SK-N-SH (cell line): ENCODE measurements at regions not wholly inside any gene's neighbourhood (a gene's known extent, or its start where the extent isn't known, plus 50 kb on each side); places are given as distances from the start of the nearest gene placed in this dataset.

ENCODE experiments used
- CTCF ChIA-PET: fragments of 300-600, 350-600 bp; formaldehyde crosslinking; extraction: SDS; loops from one replicate; lab custom pipeline; 2021; lab: Yijun Ruan, JAX
- POLR2A ChIA-PET: fragments of 350-600 bp; sonication (Branson Sonifier 250); formaldehyde crosslinking; extraction: SDS; loops from one replicate; lab custom pipeline; 2020; ENCODE audit warnings: antibody characterized with exemption, inconsistent platforms; lab: Yijun Ruan, JAX
- DNase-seq: peaks from one replicate; pipeline ENCODE4 v3.0.0; 2012
- H2AFZ ChIP-seq: fragments of 200-600 bp; sonication (generic); 2 replicates; pipeline ENCODE4 v1.8.1; 2016; ENCODE audit warnings: antibody characterized with exemption, mild to moderate bottlenecking, low read depth
- H3F3A ChIP-seq: fragments of 200-600 bp; sonication (generic); replicated peaks from 2 replicates; pipeline ENCODE3; 2016; ENCODE audit warnings: antibody characterized with exemption, mild to moderate bottlenecking; ENCODE audit not compliant: insufficient read depth
- H3K27ac ChIP-seq, 2 experiments: fragments of 200-500 bp in 1 of 2; fragments of 200-600 bp in 1 of 2; sonication (Bioruptor generic) in 1 of 2; sonication (generic), shearing (Covaris generic) in 1 of 2; 2 replicates each; pipeline versions ENCODE4 v1.5.1 to v1.6.1; 2014 to 2016; ENCODE audit warnings: low read depth in 2 of 2, inconsistent platforms in 1 of 2, low read length in 1 of 2, mild to moderate bottlenecking in 1 of 2, mixed read lengths in 1 of 2
- H3K27me3 ChIP-seq: fragments of 200-600 bp; sonication (generic), shearing (Covaris generic); 2 replicates; pipeline ENCODE4 v1.6.1; 2016; ENCODE audit warnings: mixed run types; ENCODE audit not compliant: insufficient read depth
- H3K36me3 ChIP-seq, 2 experiments: fragments of 200-500 bp in 1 of 2; fragments of 200-600 bp in 1 of 2; sonication (Bioruptor generic) in 1 of 2; sonication (generic) in 1 of 2; replicated peaks in 1 of 2; 2 replicates each; pipeline versions ENCODE3 to v1.5.1; 2014 to 2016; ENCODE audit warnings: low read length in 1 of 2, mild to moderate bottlenecking in 1 of 2; ENCODE audit not compliant: insufficient read depth in 2 of 2, control insufficient read depth in 1 of 2
- H3K4me1 ChIP-seq, 2 experiments: fragments of 200-500 bp in 1 of 2; fragments of 200-600 bp in 1 of 2; sonication (Bioruptor generic) in 1 of 2; sonication (generic), shearing (Covaris generic) in 1 of 2; 2 replicates each; pipeline versions ENCODE4 v1.5.1 to v1.6.1; 2014 to 2016; ENCODE audit warnings: low read depth in 1 of 2, low read length in 1 of 2, mixed run types in 1 of 2; ENCODE audit not compliant: insufficient read depth in 2 of 2, control insufficient read depth in 1 of 2
- H3K4me2 ChIP-seq: fragments of 200-600 bp; sonication (generic), shearing (Covaris generic); 2 replicates; pipeline ENCODE4 v1.6.1; 2017; ENCODE audit warnings: mixed run types
- H3K4me3 ChIP-seq, 2 experiments: fragments of 200-500 bp in 1 of 2; fragments of 200-600 bp in 1 of 2; sonication (Bioruptor generic) in 1 of 2; sonication (generic), shearing (Covaris generic) in 1 of 2; 2 replicates each; pipeline versions ENCODE4 v1.5.1 to v1.8.1; 2014 to 2016; ENCODE audit warnings: low read depth in 2 of 2, inconsistent platforms in 1 of 2, low read length in 1 of 2, mild to moderate bottlenecking in 1 of 2, mixed read lengths in 1 of 2, moderate library complexity in 1 of 2
- H3K79me2 ChIP-seq: fragments of 200-600 bp; sonication (generic); 2 replicates; pipeline ENCODE4 v1.8.1; 2017; ENCODE audit warnings: mild to moderate bottlenecking; ENCODE audit not compliant: insufficient read depth
- H3K9ac ChIP-seq: fragments of 200-600 bp; sonication (generic); 2 replicates; pipeline ENCODE4 v1.6.1; 2017; ENCODE audit warnings: mixed run types
- H3K9me2 ChIP-seq: fragments of 200-600 bp; sonication (generic); 2 replicates; pipeline ENCODE4 v1.6.1; 2017; ENCODE audit warnings: mixed run types
- H3K9me3 ChIP-seq: fragments of 200-600 bp; sonication (generic); 2 replicates; pipeline ENCODE4 v1.6.1; 2017; ENCODE audit warnings: mixed run types, mild to moderate bottlenecking, moderate library complexity
- H4K20me1 ChIP-seq: fragments of 200-600 bp; sonication (generic); 2 replicates; pipeline ENCODE4 v1.6.1; 2017; ENCODE audit warnings: mild to moderate bottlenecking, mixed run types; ENCODE audit not compliant: insufficient read depth
- CHD2 ChIP-seq: fragments of 150-350 bp; IDR thresholded peaks from 2 replicates; pipeline ENCODE4 v1.6.1; 2018; ENCODE audit warnings: low read length; ENCODE audit not compliant: partially characterized antibody
- FOSL2 ChIP-seq: IDR thresholded peaks from 2 replicates; pipeline ENCODE4 v1.4.0; 2012; ENCODE audit warnings: low read depth, mild to moderate bottlenecking, moderate library complexity, borderline replicate concordance
- FOXJ3 ChIP-seq: sonication (generic); formaldehyde crosslinking; IDR thresholded peaks from 2 replicates; pipeline ENCODE4 v1.5.1; 2020; ENCODE audit warnings: mild to moderate bottlenecking, missing genetic modification reagents
- FOXM1 ChIP-seq: IDR thresholded peaks from 2 replicates; pipeline ENCODE4 v1.4.0; 2012; ENCODE audit warnings: low read depth, mild to moderate bottlenecking
- GABPA ChIP-seq: IDR thresholded peaks from 2 replicates; pipeline ENCODE4 v1.4.0; 2012; ENCODE audit warnings: low read depth, mild to moderate bottlenecking
- NFIC ChIP-seq: IDR thresholded peaks from 2 replicates; pipeline ENCODE4 v1.4.0; 2012; ENCODE audit warnings: borderline replicate concordance
- RAD21 ChIP-seq: IDR thresholded peaks from 2 replicates; pipeline ENCODE4 v1.6.1; 2012; ENCODE audit warnings: mild to moderate bottlenecking, low read length
- RCOR1 ChIP-seq: fragments of 150-350 bp; IDR thresholded peaks from 2 replicates; pipeline ENCODE4 v1.6.1; 2017; ENCODE audit warnings: antibody characterized with exemption, low read length
- RXRA ChIP-seq: IDR thresholded peaks from 2 replicates; pipeline ENCODE4 v1.4.0; 2012; ENCODE audit warnings: low read depth, mild to moderate bottlenecking, borderline replicate concordance
- TAF1 ChIP-seq: IDR thresholded peaks from 2 replicates; pipeline ENCODE4 v1.6.1; 2012; ENCODE audit warnings: low read depth, mild to moderate bottlenecking, low read length, moderate library complexity, borderline replicate concordance
- TEAD4 ChIP-seq: IDR thresholded peaks from 2 replicates; pipeline ENCODE4 v1.4.0; 2012; ENCODE audit warnings: mild to moderate bottlenecking, borderline replicate concordance; ENCODE audit not compliant: insufficient read depth
- YY1 ChIP-seq: IDR thresholded peaks from 2 replicates; pipeline ENCODE4 v1.4.0; 2012; ENCODE audit warnings: low read depth, mild to moderate bottlenecking
- WGBS: methylation state at CpG from one replicate; pipeline ENCODE4 v1.1.6; 2017; ENCODE audit warnings: low lambda C conversion rate; 5-methylcytosine and 5-hydroxymethylcytosine counted together
- TF ChIP-seq, protein P1 (sequence below): fragments of 150-350 bp; IDR thresholded peaks from 2 replicates; pipeline ENCODE4 v1.6.1; 2016; ENCODE audit warnings: mild to moderate bottlenecking, low read depth, low read length
- TF ChIP-seq, protein P2 (sequence below): IDR thresholded peaks from 2 replicates; pipeline ENCODE4; 2012
- TF ChIP-seq, protein P3 (sequence below): IDR thresholded peaks from 2 replicates; pipeline ENCODE4 v1.4.0; 2012; ENCODE audit warnings: low read depth, borderline replicate concordance
- TF ChIP-seq, protein P4 (sequence below): fragments of 150-350 bp; IDR thresholded peaks from 2 replicates; pipeline ENCODE4 v1.6.1; 2017; ENCODE audit warnings: antibody characterized with exemption, low read length, low read depth, borderline replicate concordance
- TF ChIP-seq, protein P5 (sequence below): IDR thresholded peaks from 2 replicates; pipeline ENCODE4 v1.6.1; 2012; ENCODE audit warnings: mild to moderate bottlenecking, low read depth, low read length, moderate library complexity
- TF ChIP-seq, protein P6 (sequence below): fragments of 200-600 bp; sonication (generic); IDR thresholded peaks from 2 replicates; pipeline ENCODE4 v1.6.1; 2017; ENCODE audit warnings: antibody characterized with exemption, mild to moderate bottlenecking, moderate library complexity
- TF ChIP-seq, protein P7 (sequence below): IDR thresholded peaks from 2 replicates; pipeline ENCODE4 v1.4.0; 2012; ENCODE audit warnings: low read depth, borderline replicate concordance

DNA sequence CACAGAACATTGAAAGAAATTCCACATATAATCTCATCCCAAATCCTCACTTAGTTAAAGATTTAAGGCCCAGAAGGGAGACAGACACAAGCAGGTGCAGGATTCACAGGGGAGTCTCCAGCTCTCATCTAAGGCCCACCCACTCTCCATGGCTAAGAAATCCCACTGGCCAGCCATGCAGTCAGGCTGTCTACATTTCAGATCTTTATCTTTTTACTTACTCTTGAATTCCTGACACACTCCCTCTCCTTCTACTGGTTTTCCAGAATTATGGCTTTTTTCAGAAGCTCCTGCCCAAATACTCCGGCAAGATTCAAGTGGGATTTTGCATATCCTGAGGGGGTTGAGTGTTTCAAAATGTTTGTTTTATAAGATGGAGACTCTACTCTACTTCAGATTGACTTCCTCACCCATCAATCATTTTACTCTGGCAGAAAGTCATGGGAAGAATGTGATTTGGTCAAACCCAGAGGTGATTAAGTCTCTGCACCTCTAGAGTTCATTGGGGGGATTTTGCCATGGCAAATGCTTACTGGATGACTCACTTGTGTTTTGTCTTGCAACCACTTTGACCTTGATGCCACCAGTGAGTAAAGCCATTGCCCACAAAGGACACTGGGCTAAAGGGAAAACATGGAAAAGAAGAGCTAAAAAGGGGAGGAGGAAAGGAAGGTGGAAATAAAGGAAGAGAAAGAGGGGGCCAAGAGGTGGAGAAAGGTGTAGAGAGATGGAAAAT, 688.8 kb upstream of the SALL1 start:
- 33% methylated on average over 1 of the region's 1 CpG for WGBS
- Histone ChIP-seq H3K79me2 (no peaks in the 10 kb centered on the region), H2AFZ (no peak overlapping the region), H3K4me3 (no peak overlapping the region), H3K4me1 (no peaks in the 10 kb centered on the region), H3K27ac (no peak overlapping the region), H3F3A (no peaks in the 10 kb centered on the region), H3K9me3 (no peaks in the 10 kb centered on the region), H3K9me2 (no peaks in the 10 kb centered on the region), H3K4me2 (no peak overlapping the region), H3K9ac (no peak overlapping the region), H3K36me3 (no peaks in the 10 kb centered on the region), H3K27me3 (no peaks in the 10 kb centered on the region), H4K20me1 (no peaks in the 10 kb centered on the region)
- no peak for DNase-seq
- CTCF ChIA-PET = interaction anchor here (1.0 to 1.2 kb wide), 2 partner anchors 11 to 22 kb away, joined by 3 read pairs; no protein-coding TSS in a partner anchor
- POLR2A ChIA-PET = no interaction called here
- TF ChIP-seq RXRA = no peak
- TF ChIP-seq, protein P1, sequence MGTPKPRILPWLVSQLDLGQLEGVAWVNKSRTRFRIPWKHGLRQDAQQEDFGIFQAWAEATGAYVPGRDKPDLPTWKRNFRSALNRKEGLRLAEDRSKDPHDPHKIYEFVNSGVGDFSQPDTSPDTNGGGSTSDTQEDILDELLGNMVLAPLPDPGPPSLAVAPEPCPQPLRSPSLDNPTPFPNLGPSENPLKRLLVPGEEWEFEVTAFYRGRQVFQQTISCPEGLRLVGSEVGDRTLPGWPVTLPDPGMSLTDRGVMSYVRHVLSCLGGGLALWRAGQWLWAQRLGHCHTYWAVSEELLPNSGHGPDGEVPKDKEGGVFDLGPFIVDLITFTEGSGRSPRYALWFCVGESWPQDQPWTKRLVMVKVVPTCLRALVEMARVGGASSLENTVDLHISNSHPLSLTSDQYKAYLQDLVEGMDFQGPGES = no peak
- TF ChIP-seq YY1 = no peak
- TF ChIP-seq, protein P2, sequence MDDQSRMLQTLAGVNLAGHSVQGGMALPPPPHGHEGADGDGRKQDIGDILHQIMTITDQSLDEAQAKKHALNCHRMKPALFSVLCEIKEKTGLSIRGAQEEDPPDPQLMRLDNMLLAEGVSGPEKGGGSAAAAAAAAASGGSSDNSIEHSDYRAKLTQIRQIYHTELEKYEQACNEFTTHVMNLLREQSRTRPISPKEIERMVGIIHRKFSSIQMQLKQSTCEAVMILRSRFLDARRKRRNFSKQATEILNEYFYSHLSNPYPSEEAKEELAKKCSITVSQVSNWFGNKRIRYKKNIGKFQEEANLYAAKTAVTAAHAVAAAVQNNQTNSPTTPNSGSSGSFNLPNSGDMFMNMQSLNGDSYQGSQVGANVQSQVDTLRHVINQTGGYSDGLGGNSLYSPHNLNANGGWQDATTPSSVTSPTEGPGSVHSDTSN = no peak
- TF ChIP-seq FOSL2 = no peak
- TF ChIP-seq, protein P3, sequence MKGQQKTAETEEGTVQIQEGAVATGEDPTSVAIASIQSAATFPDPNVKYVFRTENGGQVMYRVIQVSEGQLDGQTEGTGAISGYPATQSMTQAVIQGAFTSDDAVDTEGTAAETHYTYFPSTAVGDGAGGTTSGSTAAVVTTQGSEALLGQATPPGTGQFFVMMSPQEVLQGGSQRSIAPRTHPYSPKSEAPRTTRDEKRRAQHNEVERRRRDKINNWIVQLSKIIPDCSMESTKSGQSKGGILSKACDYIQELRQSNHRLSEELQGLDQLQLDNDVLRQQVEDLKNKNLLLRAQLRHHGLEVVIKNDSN = no peak
- TF ChIP-seq RCOR1 = no peak
- TF ChIP-seq, protein P4, sequence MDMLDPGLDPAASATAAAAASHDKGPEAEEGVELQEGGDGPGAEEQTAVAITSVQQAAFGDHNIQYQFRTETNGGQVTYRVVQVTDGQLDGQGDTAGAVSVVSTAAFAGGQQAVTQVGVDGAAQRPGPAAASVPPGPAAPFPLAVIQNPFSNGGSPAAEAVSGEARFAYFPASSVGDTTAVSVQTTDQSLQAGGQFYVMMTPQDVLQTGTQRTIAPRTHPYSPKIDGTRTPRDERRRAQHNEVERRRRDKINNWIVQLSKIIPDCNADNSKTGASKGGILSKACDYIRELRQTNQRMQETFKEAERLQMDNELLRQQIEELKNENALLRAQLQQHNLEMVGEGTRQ = no peak
- TF ChIP-seq, protein P5, sequence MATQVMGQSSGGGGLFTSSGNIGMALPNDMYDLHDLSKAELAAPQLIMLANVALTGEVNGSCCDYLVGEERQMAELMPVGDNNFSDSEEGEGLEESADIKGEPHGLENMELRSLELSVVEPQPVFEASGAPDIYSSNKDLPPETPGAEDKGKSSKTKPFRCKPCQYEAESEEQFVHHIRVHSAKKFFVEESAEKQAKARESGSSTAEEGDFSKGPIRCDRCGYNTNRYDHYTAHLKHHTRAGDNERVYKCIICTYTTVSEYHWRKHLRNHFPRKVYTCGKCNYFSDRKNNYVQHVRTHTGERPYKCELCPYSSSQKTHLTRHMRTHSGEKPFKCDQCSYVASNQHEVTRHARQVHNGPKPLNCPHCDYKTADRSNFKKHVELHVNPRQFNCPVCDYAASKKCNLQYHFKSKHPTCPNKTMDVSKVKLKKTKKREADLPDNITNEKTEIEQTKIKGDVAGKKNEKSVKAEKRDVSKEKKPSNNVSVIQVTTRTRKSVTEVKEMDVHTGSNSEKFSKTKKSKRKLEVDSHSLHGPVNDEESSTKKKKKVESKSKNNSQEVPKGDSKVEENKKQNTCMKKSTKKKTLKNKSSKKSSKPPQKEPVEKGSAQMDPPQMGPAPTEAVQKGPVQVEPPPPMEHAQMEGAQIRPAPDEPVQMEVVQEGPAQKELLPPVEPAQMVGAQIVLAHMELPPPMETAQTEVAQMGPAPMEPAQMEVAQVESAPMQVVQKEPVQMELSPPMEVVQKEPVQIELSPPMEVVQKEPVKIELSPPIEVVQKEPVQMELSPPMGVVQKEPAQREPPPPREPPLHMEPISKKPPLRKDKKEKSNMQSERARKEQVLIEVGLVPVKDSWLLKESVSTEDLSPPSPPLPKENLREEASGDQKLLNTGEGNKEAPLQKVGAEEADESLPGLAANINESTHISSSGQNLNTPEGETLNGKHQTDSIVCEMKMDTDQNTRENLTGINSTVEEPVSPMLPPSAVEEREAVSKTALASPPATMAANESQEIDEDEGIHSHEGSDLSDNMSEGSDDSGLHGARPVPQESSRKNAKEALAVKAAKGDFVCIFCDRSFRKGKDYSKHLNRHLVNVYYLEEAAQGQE = no peak
- TF ChIP-seq GABPA = no peak
- TF ChIP-seq, protein P6, sequence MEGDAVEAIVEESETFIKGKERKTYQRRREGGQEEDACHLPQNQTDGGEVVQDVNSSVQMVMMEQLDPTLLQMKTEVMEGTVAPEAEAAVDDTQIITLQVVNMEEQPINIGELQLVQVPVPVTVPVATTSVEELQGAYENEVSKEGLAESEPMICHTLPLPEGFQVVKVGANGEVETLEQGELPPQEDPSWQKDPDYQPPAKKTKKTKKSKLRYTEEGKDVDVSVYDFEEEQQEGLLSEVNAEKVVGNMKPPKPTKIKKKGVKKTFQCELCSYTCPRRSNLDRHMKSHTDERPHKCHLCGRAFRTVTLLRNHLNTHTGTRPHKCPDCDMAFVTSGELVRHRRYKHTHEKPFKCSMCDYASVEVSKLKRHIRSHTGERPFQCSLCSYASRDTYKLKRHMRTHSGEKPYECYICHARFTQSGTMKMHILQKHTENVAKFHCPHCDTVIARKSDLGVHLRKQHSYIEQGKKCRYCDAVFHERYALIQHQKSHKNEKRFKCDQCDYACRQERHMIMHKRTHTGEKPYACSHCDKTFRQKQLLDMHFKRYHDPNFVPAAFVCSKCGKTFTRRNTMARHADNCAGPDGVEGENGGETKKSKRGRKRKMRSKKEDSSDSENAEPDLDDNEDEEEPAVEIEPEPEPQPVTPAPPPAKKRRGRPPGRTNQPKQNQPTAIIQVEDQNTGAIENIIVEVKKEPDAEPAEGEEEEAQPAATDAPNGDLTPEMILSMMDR = no peak
- TF ChIP-seq RAD21 = no peak
- TF ChIP-seq, protein P7, sequence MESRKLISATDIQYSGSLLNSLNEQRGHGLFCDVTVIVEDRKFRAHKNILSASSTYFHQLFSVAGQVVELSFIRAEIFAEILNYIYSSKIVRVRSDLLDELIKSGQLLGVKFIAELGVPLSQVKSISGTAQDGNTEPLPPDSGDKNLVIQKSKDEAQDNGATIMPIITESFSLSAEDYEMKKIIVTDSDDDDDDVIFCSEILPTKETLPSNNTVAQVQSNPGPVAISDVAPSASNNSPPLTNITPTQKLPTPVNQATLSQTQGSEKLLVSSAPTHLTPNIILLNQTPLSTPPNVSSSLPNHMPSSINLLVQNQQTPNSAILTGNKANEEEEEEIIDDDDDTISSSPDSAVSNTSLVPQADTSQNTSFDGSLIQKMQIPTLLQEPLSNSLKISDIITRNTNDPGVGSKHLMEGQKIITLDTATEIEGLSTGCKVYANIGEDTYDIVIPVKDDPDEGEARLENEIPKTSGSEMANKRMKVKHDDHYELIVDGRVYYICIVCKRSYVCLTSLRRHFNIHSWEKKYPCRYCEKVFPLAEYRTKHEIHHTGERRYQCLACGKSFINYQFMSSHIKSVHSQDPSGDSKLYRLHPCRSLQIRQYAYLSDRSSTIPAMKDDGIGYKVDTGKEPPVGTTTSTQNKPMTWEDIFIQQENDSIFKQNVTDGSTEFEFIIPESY = no peak
- TF ChIP-seq TAF1 = no peak
- TF ChIP-seq TEAD4 = no peak
- no peak for TF ChIP-seq NFIC
- no peak for TF ChIP-seq FOXJ3 (CRISPR knock-in tag)
- TF ChIP-seq CHD2 = no peak
- no peak for TF ChIP-seq FOXM1
